ENCODE measurements at regions not wholly inside any gene's neighbourhood (a gene's known extent, or its start where the extent isn't known, plus 50 kb on each side); places are given as distances from the start of the nearest gene placed in this dataset.
"Not testable (repeated sequence)": the region's sequence is repeated elsewhere in the genome, so short reads cannot be mapped to it uniquely, and the experiment has no call there.

- no peak overlapping the region for H3K9ac ChIP-seq (ENCODE audit: low read depth in 1 of 2, low read length in 2 of 2)
- no peak overlapping the region for H3K4me3 ChIP-seq (ENCODE audit: low read depth in 1 of 2, low read length in 2 of 2)
- H3K9me3 ChIP-seq (ENCODE audit: control insufficient read depth in 1 of 2, low read length in 2 of 2): no peaks in the 10 kb centered on the region
- no peaks in the 10 kb centered on the region for H3K27me3 ChIP-seq (ENCODE audit: control insufficient read depth in 1 of 2, insufficient read depth in 2 of 2, low read length in 2 of 2)
- H3K4me1 ChIP-seq (ENCODE audit: control insufficient read depth in 1 of 2, insufficient read depth in 2 of 2, low read length in 2 of 2): no peaks in the 10 kb centered on the region
- no peak overlapping the region for H3K27ac ChIP-seq (ENCODE audit: low read depth, low read length)
- no peaks in the 10 kb centered on the region for H3K36me3 ChIP-seq (ENCODE audit: control insufficient read depth in 1 of 2, insufficient read depth in 2 of 2, low read length in 2 of 2)
These were observed 918.3 kb downstream of the DTWD2 start for GRCh38 chr5:118070041-118070440.

GRCh38 chr5:118069452-118069851 lies 918.9 kb downstream of the DTWD2 start:
- Histone ChIP-seq H3K36me3 (ENCODE audit: control insufficient read depth in 1 of 2, insufficient read depth in 2 of 2, low read length in 2 of 2) (no peaks in the 10 kb centered on the region), H3K9me3 (ENCODE audit: control insufficient read depth in 1 of 2, low read length in 2 of 2) (no peaks in the 10 kb centered on the region), H3K4me1 (ENCODE audit: control insufficient read depth in 1 of 2, insufficient read depth in 2 of 2, low read length in 2 of 2) (no peaks in the 10 kb centered on the region), H3K27me3 (ENCODE audit: control insufficient read depth in 1 of 2, insufficient read depth in 2 of 2, low read length in 2 of 2) (no peaks in the 10 kb centered on the region), H3K27ac (ENCODE audit: low read depth, low read length) (no peak overlapping the region), H3K4me3 (ENCODE audit: low read depth in 1 of 2, low read length in 2 of 2) (no peak overlapping the region), H3K9ac (ENCODE audit: low read depth in 1 of 2, low read length in 2 of 2) (no peak overlapping the region)

GRCh38 chr5:118068886-118069285 lies 919.5 kb downstream of the DTWD2 start:
- H3K4me3 ChIP-seq (ENCODE audit: low read depth in 1 of 2, low read length in 2 of 2): no peak overlapping the region
- no peak overlapping the region for H3K27ac ChIP-seq (ENCODE audit: low read depth, low read length)
- H3K36me3 ChIP-seq (ENCODE audit: control insufficient read depth in 1 of 2, insufficient read depth in 2 of 2, low read length in 2 of 2): no peaks in the 10 kb centered on the region
- H3K4me1 ChIP-seq (ENCODE audit: control insufficient read depth in 1 of 2, insufficient read depth in 2 of 2, low read length in 2 of 2): no peaks in the 10 kb centered on the region
- H3K9ac ChIP-seq (ENCODE audit: low read depth in 1 of 2, low read length in 2 of 2): no peak overlapping the region
- no peaks in the 10 kb centered on the region for H3K27me3 ChIP-seq (ENCODE audit: control insufficient read depth in 1 of 2, insufficient read depth in 2 of 2, low read length in 2 of 2)
- no peaks in the 10 kb centered on the region for H3K9me3 ChIP-seq (ENCODE audit: control insufficient read depth in 1 of 2, low read length in 2 of 2)

DNA sequence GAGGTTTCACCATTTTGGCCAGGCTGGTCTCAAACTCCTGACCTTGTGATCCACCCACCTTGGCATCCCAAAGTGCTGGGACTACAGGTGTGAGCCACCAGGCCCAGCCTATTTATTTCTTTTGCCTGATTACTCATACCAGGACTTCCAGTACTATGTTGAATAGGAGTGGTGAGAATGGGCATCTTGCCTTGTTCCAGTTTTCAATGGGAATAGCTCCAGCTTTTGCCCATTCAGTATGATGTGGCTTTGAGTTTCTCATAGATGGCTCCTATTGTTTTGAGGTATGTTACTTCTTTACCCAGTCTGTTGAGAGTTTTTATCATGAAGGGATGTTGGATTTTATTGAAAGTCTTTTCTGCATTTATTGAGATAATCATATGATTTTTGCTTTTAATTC lies 924.5 kb downstream of the DTWD2 start:
- not testable (repeated sequence) for H3K9ac ChIP-seq (ENCODE audit: low read depth in 1 of 2, low read length in 2 of 2); H3K4me1 ChIP-seq (ENCODE audit: control insufficient read depth in 1 of 2, insufficient read depth in 2 of 2, low read length in 2 of 2); H3K9me3 ChIP-seq (ENCODE audit: control insufficient read depth in 1 of 2, low read length in 2 of 2); H3K36me3 ChIP-seq (ENCODE audit: control insufficient read depth in 1 of 2, insufficient read depth in 2 of 2, low read length in 2 of 2); H3K4me3 ChIP-seq (ENCODE audit: low read depth in 1 of 2, low read length in 2 of 2); H3K27me3 ChIP-seq (ENCODE audit: control insufficient read depth in 1 of 2, insufficient read depth in 2 of 2, low read length in 2 of 2); H3K27ac ChIP-seq (ENCODE audit: low read depth, low read length)

- no peaks in the 10 kb centered on the region for H3K9me3 ChIP-seq (ENCODE audit: control insufficient read depth in 1 of 2, low read length in 2 of 2)
- H3K9ac ChIP-seq (ENCODE audit: low read depth in 1 of 2, low read length in 2 of 2): no peak overlapping the region
- H3K36me3 ChIP-seq (ENCODE audit: control insufficient read depth in 1 of 2, insufficient read depth in 2 of 2, low read length in 2 of 2): no peaks in the 10 kb centered on the region
- H3K4me3 ChIP-seq (ENCODE audit: low read depth in 1 of 2, low read length in 2 of 2): no peak overlapping the region
- H3K27me3 ChIP-seq (ENCODE audit: control insufficient read depth in 1 of 2, insufficient read depth in 2 of 2, low read length in 2 of 2): no peaks in the 10 kb centered on the region
- no peaks in the 10 kb centered on the region for H3K4me1 ChIP-seq (ENCODE audit: control insufficient read depth in 1 of 2, insufficient read depth in 2 of 2, low read length in 2 of 2)
- no peak overlapping the region for H3K27ac ChIP-seq (ENCODE audit: low read depth, low read length)
These were observed 927.5 kb downstream of the DTWD2 start for GRCh38 chr5:118060833-118061232.

DNA sequence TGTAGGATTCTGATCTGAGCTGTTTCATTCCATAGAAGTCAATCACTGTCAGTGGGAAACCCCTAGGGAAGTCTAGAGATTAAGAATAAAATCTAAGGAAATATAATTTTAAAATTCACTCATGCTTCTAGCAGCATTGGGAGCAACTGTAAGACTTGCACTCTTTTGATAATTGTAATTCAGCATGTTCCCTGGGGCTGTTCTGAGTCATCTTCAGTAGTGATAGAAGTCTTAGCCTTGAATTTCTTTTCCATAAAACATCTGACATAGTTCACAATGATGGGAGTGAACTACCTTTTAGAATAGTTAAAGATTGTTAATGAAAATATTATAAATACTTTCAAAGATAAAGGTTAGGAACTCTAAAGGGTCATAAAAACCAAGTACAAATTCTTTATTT lies 935.8 kb downstream of the DTWD2 start:
- H3K27ac ChIP-seq (ENCODE audit: low read depth, low read length): no peak overlapping the region
- peaks cover 0 to 5% of the 10 kb centered on the region in 2 donors for H3K9me3 ChIP-seq (ENCODE audit: control insufficient read depth in 1 of 2, low read length in 2 of 2)
- no peaks in the 10 kb centered on the region for H3K4me1 ChIP-seq (ENCODE audit: control insufficient read depth in 1 of 2, insufficient read depth in 2 of 2, low read length in 2 of 2)
- no peak overlapping the region for H3K4me3 ChIP-seq (ENCODE audit: low read depth in 1 of 2, low read length in 2 of 2)
- H3K9ac ChIP-seq (ENCODE audit: low read depth in 1 of 2, low read length in 2 of 2): no peak overlapping the region
- H3K36me3 ChIP-seq (ENCODE audit: control insufficient read depth in 1 of 2, insufficient read depth in 2 of 2, low read length in 2 of 2): no peaks in the 10 kb centered on the region
- H3K27me3 ChIP-seq (ENCODE audit: control insufficient read depth in 1 of 2, insufficient read depth in 2 of 2, low read length in 2 of 2): no peaks in the 10 kb centered on the region

GRCh38 chr5:118044169-118044568 lies 944.2 kb downstream of the DTWD2 start:
- Histone ChIP-seq H3K27me3 (ENCODE audit: control insufficient read depth in 1 of 2, insufficient read depth in 2 of 2, low read length in 2 of 2) (no peaks in the 10 kb centered on the region), H3K9me3 (ENCODE audit: control insufficient read depth in 1 of 2, low read length in 2 of 2) (no peaks in the 10 kb centered on the region), H3K36me3 (ENCODE audit: control insufficient read depth in 1 of 2, insufficient read depth in 2 of 2, low read length in 2 of 2) (no peaks in the 10 kb centered on the region), H3K9ac (ENCODE audit: low read depth in 1 of 2, low read length in 2 of 2) (no peak overlapping the region), H3K27ac (ENCODE audit: low read depth, low read length) (no peak overlapping the region), H3K4me3 (ENCODE audit: low read depth in 1 of 2, low read length in 2 of 2) (no peak overlapping the region), H3K4me1 (ENCODE audit: control insufficient read depth in 1 of 2, insufficient read depth in 2 of 2, low read length in 2 of 2) (no peaks in the 10 kb centered on the region)

GRCh38 chr5:118043531-118043930 lies 944.8 kb downstream of the DTWD2 start:
- Histone ChIP-seq H3K36me3 (ENCODE audit: control insufficient read depth in 1 of 2, insufficient read depth in 2 of 2, low read length in 2 of 2) (no peaks in the 10 kb centered on the region), H3K27ac (ENCODE audit: low read depth, low read length) (no peak overlapping the region), H3K9ac (ENCODE audit: low read depth in 1 of 2, low read length in 2 of 2) (no peak overlapping the region), H3K9me3 (ENCODE audit: control insufficient read depth in 1 of 2, low read length in 2 of 2) (no peaks in the 10 kb centered on the region), H3K27me3 (ENCODE audit: control insufficient read depth in 1 of 2, insufficient read depth in 2 of 2, low read length in 2 of 2) (no peaks in the 10 kb centered on the region), H3K4me3 (ENCODE audit: low read depth in 1 of 2, low read length in 2 of 2) (no peak overlapping the region), H3K4me1 (ENCODE audit: control insufficient read depth in 1 of 2, insufficient read depth in 2 of 2, low read length in 2 of 2) (no peaks in the 10 kb centered on the region)

DNA sequence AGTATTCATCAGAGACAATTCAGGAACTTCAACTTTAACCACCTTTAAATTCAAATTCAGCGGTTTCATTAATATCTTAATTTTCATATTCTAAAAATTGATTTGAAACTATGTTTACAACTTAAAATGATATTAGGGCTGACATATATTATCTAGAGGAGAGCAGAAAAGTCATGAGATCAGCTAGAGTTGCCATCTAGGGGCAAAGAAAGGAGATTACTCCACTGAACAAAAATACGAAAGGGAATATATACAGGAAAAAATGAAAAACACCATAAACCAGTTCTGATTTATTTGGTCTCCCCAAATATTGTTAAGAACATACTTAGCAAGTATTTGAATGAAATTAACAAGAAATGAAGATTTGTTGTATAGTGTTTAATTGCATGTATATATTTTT lies 946.3 kb downstream of the DTWD2 start:
- Histone ChIP-seq H3K36me3 (ENCODE audit: control insufficient read depth in 1 of 2, insufficient read depth in 2 of 2, low read length in 2 of 2) (no peaks in the 10 kb centered on the region), H3K27me3 (ENCODE audit: control insufficient read depth in 1 of 2, insufficient read depth in 2 of 2, low read length in 2 of 2) (no peaks in the 10 kb centered on the region), H3K4me3 (ENCODE audit: low read depth in 1 of 2, low read length in 2 of 2) (no peak overlapping the region), H3K27ac (ENCODE audit: low read depth, low read length) (no peak overlapping the region), H3K9me3 (ENCODE audit: control insufficient read depth in 1 of 2, low read length in 2 of 2) (no peaks in the 10 kb centered on the region), H3K4me1 (ENCODE audit: control insufficient read depth in 1 of 2, insufficient read depth in 2 of 2, low read length in 2 of 2) (no peaks in the 10 kb centered on the region), H3K9ac (ENCODE audit: low read depth in 1 of 2, low read length in 2 of 2) (no peak overlapping the region)

GRCh38 chr5:118040496-118040895 lies 947.9 kb downstream of the DTWD2 start:
- H3K4me1 ChIP-seq (ENCODE audit: control insufficient read depth in 1 of 2, insufficient read depth in 2 of 2, low read length in 2 of 2): no peaks in the 10 kb centered on the region
- no peak overlapping the region for H3K27ac ChIP-seq (ENCODE audit: low read depth, low read length)
- no peak overlapping the region for H3K9ac ChIP-seq (ENCODE audit: low read depth in 1 of 2, low read length in 2 of 2)
- H3K36me3 ChIP-seq (ENCODE audit: control insufficient read depth in 1 of 2, insufficient read depth in 2 of 2, low read length in 2 of 2): no peaks in the 10 kb centered on the region
- H3K27me3 ChIP-seq (ENCODE audit: control insufficient read depth in 1 of 2, insufficient read depth in 2 of 2, low read length in 2 of 2): no peaks in the 10 kb centered on the region
- no peak overlapping the region for H3K4me3 ChIP-seq (ENCODE audit: low read depth in 1 of 2, low read length in 2 of 2)
- no peaks in the 10 kb centered on the region for H3K9me3 ChIP-seq (ENCODE audit: control insufficient read depth in 1 of 2, low read length in 2 of 2)

- Histone ChIP-seq H3K9me3 (ENCODE audit: control insufficient read depth in 1 of 2, low read length in 2 of 2) (no peaks in the 10 kb centered on the region), H3K27me3 (ENCODE audit: control insufficient read depth in 1 of 2, insufficient read depth in 2 of 2, low read length in 2 of 2) (no peaks in the 10 kb centered on the region), H3K36me3 (ENCODE audit: control insufficient read depth in 1 of 2, insufficient read depth in 2 of 2, low read length in 2 of 2) (no peaks in the 10 kb centered on the region), H3K9ac (ENCODE audit: low read depth in 1 of 2, low read length in 2 of 2) (no peak overlapping the region), H3K4me1 (ENCODE audit: control insufficient read depth in 1 of 2, insufficient read depth in 2 of 2, low read length in 2 of 2) (no peaks in the 10 kb centered on the region), H3K4me3 (ENCODE audit: low read depth in 1 of 2, low read length in 2 of 2) (no peak overlapping the region), H3K27ac (ENCODE audit: low read depth, low read length) (no peak overlapping the region)
These were observed 954.5 kb downstream of the DTWD2 start for GRCh38 chr5:118033686-118034338.
